GM12891 (cell line): ENCODE measurements at regions not wholly inside any gene's neighbourhood (a gene's known extent, or its start where the extent isn't known, plus 50 kb on each side); places are given as distances from the start of the nearest gene placed in this dataset.

Experiments
- PAX5 ChIP-seq: IDR thresholded peaks from 2 replicates; pipeline ENCODE4 v1.6.1; 2011; ENCODE audit warnings: low read length, moderate library complexity, mild to moderate bottlenecking; ENCODE audit not compliant: insufficient read depth, severe bottlenecking
- POLR2A ChIP-seq: IDR thresholded peaks from 2 replicates; pipeline ENCODE4 v1.6.1; 2011; ENCODE audit warnings: low read depth, low read length, control low read depth
- POLR2AphosphoS5 ChIP-seq: IDR thresholded peaks from 2 replicates; pipeline ENCODE4 v1.6.1; 2011; ENCODE audit warnings: low read depth, low read length, control low read depth
- POU2F2 ChIP-seq: IDR thresholded peaks from 2 replicates; pipeline ENCODE4 v1.6.1; 2011; ENCODE audit warnings: low read depth, mild to moderate bottlenecking, control low read depth, low read length, moderate library complexity
- SPI1 ChIP-seq: IDR thresholded peaks from 2 replicates; pipeline ENCODE4 v1.6.1; 2011; ENCODE audit warnings: low read depth, low read length, control low read depth
- TAF1 ChIP-seq: IDR thresholded peaks from 2 replicates; pipeline ENCODE4 v1.6.1; 2011; ENCODE audit warnings: low read depth, low read length, control low read depth

GRCh38 chr4:28772066-28772465 lies 1911.4 kb downstream of the STIM2 start:
- TF ChIP-seq POLR2AphosphoS5 (no peak), POU2F2 (no peak), TAF1 (no peak), POLR2A (no peak), SPI1 (no peak), PAX5 (no peak)
